ENCODE measurements at regions not wholly inside any gene's neighbourhood (a gene's known extent, or its start where the extent isn't known, plus 50 kb on each side); places are given as distances from the start of the nearest gene placed in this dataset.

DNA sequence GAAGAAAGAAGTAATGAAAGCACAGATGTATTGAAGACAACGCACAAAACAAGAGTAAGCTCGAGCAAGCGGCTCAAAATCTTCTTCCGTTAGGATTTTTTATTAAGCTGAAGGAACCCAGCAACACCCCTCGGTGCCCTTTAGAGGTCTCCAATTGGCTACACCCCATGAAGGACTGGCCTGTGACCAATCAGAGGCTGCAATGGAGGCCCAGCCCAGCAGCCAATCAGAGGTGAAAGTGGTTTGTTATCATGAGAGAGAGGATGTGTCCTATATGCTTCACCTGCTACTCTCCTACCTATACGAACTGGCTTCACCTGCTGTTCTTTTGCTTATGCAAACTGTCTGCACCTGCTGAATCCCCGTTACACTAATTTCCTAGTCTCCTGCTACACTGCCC lies 358.8 kb downstream of the C12orf50 start:
- TF ChIP-seq, protein P1, sequence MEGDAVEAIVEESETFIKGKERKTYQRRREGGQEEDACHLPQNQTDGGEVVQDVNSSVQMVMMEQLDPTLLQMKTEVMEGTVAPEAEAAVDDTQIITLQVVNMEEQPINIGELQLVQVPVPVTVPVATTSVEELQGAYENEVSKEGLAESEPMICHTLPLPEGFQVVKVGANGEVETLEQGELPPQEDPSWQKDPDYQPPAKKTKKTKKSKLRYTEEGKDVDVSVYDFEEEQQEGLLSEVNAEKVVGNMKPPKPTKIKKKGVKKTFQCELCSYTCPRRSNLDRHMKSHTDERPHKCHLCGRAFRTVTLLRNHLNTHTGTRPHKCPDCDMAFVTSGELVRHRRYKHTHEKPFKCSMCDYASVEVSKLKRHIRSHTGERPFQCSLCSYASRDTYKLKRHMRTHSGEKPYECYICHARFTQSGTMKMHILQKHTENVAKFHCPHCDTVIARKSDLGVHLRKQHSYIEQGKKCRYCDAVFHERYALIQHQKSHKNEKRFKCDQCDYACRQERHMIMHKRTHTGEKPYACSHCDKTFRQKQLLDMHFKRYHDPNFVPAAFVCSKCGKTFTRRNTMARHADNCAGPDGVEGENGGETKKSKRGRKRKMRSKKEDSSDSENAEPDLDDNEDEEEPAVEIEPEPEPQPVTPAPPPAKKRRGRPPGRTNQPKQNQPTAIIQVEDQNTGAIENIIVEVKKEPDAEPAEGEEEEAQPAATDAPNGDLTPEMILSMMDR (IDR thresholded peaks at IDR 0.05) = no peak
- no peak for TF ChIP-seq EZH2 (IDR thresholded peaks at IDR 0.05; ENCODE audit: borderline replicate concordance, insufficient read depth, low read depth, low read length, poor library complexity, severe bottlenecking)

Measured in B cell (primary cell).